Neuronal stem cell (in vitro differentiated cells): ENCODE measurements at regions not wholly inside any gene's neighbourhood (a gene's known extent, or its start where the extent isn't known, plus 50 kb on each side); places are given as distances from the start of the nearest gene placed in this dataset.

Experiments used
- DNase-seq: peaks from one replicate; pipeline ENCODE4 v3.0.0-alpha.2; 2013; ENCODE audit warnings: low spot score
- H2AFZ ChIP-seq: one replicate; pipeline ENCODE4 v1.6.1; 2013; ENCODE audit warnings: mild to moderate bottlenecking, low read length, inconsistent platforms
- H2AK5ac ChIP-seq: 2 replicates; pipeline ENCODE4 v1.6.1; 2013; ENCODE audit warnings: low read depth, mild to moderate bottlenecking, inconsistent platforms, low read length, moderate library complexity, mixed read lengths
- H2BK120ac ChIP-seq: 2 replicates; pipeline ENCODE4 v1.6.1; 2013; ENCODE audit warnings: low read depth, mild to moderate bottlenecking, inconsistent platforms, low read length, moderate library complexity, mixed read lengths
- H2BK12ac ChIP-seq: one replicate; pipeline ENCODE4 v1.6.1; 2013; ENCODE audit warnings: low read length, inconsistent platforms
- H2BK15ac ChIP-seq: 2 replicates; pipeline ENCODE4 v1.6.1; 2013; ENCODE audit warnings: mild to moderate bottlenecking, low read length, inconsistent platforms, mixed read lengths
- H2BK5ac ChIP-seq: one replicate; pipeline ENCODE4 v1.6.1; 2013; ENCODE audit warnings: inconsistent platforms, mild to moderate bottlenecking, low read length, moderate library complexity
- H3K14ac ChIP-seq: one replicate; pipeline ENCODE4 v1.6.1; 2013; ENCODE audit warnings: low read length, inconsistent platforms
- H3K18ac ChIP-seq: 2 replicates; pipeline ENCODE4 v1.6.1; 2013; ENCODE audit warnings: low read length, inconsistent platforms
- H3K23ac ChIP-seq: 2 replicates; pipeline ENCODE4 v1.6.1; 2013; ENCODE audit warnings: low read depth, mild to moderate bottlenecking, mixed read lengths, low read length, inconsistent platforms; ENCODE audit not compliant: poor library complexity
- H3K27ac ChIP-seq: replicated peaks from 3 replicates; pipeline ENCODE4 v1.5.1; 2013; ENCODE audit warnings: low read length, inconsistent platforms
- H3K27me3 ChIP-seq, 3 experiments: 2 replicates each; pipeline ENCODE4 v1.6.1; 2013; ENCODE audit warnings: low read length in 3 of 3, mild to moderate bottlenecking in 2 of 3, inconsistent platforms in 1 of 3, low read depth in 1 of 3, mixed read lengths in 1 of 3, moderate library complexity in 1 of 3; ENCODE audit not compliant: control insufficient read depth in 3 of 3, insufficient read depth in 3 of 3
- H3K36me3 ChIP-seq, 2 donors: replicated peaks in 1 of 2; 2 replicates each; pipeline ENCODE4 v1.6.1; 2013; ENCODE audit warnings: low read length in 2 of 2; ENCODE audit not compliant: control insufficient read depth in 2 of 2, insufficient read depth in 2 of 2
- H3K4ac ChIP-seq: 2 replicates; pipeline ENCODE4 v1.6.1; 2013; ENCODE audit warnings: inconsistent platforms, mild to moderate bottlenecking, low read length, moderate library complexity
- H3K4me1 ChIP-seq, 2 donors: 1 replicate in 1 of 2; 2 replicates in 1 of 2; pipeline ENCODE4 v1.6.1; 2013; ENCODE audit warnings: low read length in 2 of 2, low read depth in 1 of 2; ENCODE audit not compliant: control insufficient read depth in 2 of 2, insufficient read depth in 1 of 2
- H3K4me2 ChIP-seq: one replicate; pipeline ENCODE4 v1.6.1; 2013; ENCODE audit warnings: mild to moderate bottlenecking, low read length, inconsistent platforms; ENCODE audit not compliant: insufficient read depth, poor library complexity, severe bottlenecking
- H3K4me3 ChIP-seq, 2 donors: 2 replicates each; pipeline ENCODE4 v1.5.1; 2013; ENCODE audit warnings: low read length in 2 of 2, mild to moderate bottlenecking in 2 of 2, inconsistent platforms in 1 of 2, moderate library complexity in 1 of 2
- H3K79me1 ChIP-seq: one replicate; pipeline ENCODE4 v1.6.1; 2013; ENCODE audit warnings: low read depth, mild to moderate bottlenecking, inconsistent platforms, low read length, moderate library complexity
- H3K9ac ChIP-seq: one replicate; pipeline ENCODE4 v1.6.1; 2013; ENCODE audit warnings: mild to moderate bottlenecking, low read depth, low read length, inconsistent platforms; ENCODE audit not compliant: poor library complexity
- H3K9me3 ChIP-seq, 2 donors: replicated peaks in 1 of 2; 2 replicates each; pipeline versions ENCODE3 to v1.6.1; 2013; ENCODE audit warnings: low read length in 2 of 2, mild to moderate bottlenecking in 2 of 2, inconsistent platforms in 1 of 2, low read depth in 1 of 2, mixed read lengths in 1 of 2, moderate library complexity in 1 of 2; ENCODE audit not compliant: control insufficient read depth in 2 of 2, insufficient read depth in 1 of 2
- H4K8ac ChIP-seq: one replicate; pipeline ENCODE4 v1.6.1; 2013; ENCODE audit warnings: low read depth, mild to moderate bottlenecking, inconsistent platforms, low read length, moderate library complexity
- H4K91ac ChIP-seq: one replicate; pipeline ENCODE4 v1.6.1; 2013; ENCODE audit warnings: low read length, low read depth, mild to moderate bottlenecking, inconsistent platforms; ENCODE audit not compliant: poor library complexity
- WGBS, 2 donors: extraction: QIAGEN DNeasy Blood & Tissue Kit; methylation state at CpG; one replicate each; pipeline ENCODE4 v1.1.7; 2013; ENCODE audit warnings: missing lambda C conversion rate in 2 of 2, mixed read lengths in 1 of 2; ENCODE audit not compliant: insufficient read length in 2 of 2, insufficient replicate concordance in 1 of 2; ENCODE audit errors: extremely low coverage in 2 of 2; 5-methylcytosine and 5-hydroxymethylcytosine counted together

- Histone ChIP-seq H2BK15ac (no peak overlapping the region), H3K23ac (no peak overlapping the region), H3K27me3 (no peaks in the 10 kb centered on the region), H2BK120ac (no peak overlapping the region), H3K27ac (no peak overlapping the region), H2BK12ac (no peak overlapping the region), H3K4me2 (no peak overlapping the region), H2AK5ac (no peak overlapping the region), H2AFZ (no peak overlapping the region), H3K4me1 (peaks cover 0 to 2% of the 10 kb centered on the region in 2 donors), H2BK5ac (no peak overlapping the region), H3K18ac (no peak overlapping the region), H4K91ac (no peak overlapping the region), H3K4ac (no peak overlapping the region), H3K9me3 (no peaks in the 10 kb centered on the region), H4K8ac (no peak overlapping the region), H3K36me3 (no peaks in the 10 kb centered on the region), H3K4me3 (no peak overlapping the region), H3K9ac (no peak overlapping the region), H3K79me1 (no peaks in the 10 kb centered on the region), H3K14ac (no peak overlapping the region)
- WGBS, 2 donors, result no CpG with 5 or more reads among the region's 3 CpGs
- no peak for DNase-seq
Measured at GRCh38 chr4:23036503-23036902, 343.8 kb downstream of the GBA3 start.

DNA sequence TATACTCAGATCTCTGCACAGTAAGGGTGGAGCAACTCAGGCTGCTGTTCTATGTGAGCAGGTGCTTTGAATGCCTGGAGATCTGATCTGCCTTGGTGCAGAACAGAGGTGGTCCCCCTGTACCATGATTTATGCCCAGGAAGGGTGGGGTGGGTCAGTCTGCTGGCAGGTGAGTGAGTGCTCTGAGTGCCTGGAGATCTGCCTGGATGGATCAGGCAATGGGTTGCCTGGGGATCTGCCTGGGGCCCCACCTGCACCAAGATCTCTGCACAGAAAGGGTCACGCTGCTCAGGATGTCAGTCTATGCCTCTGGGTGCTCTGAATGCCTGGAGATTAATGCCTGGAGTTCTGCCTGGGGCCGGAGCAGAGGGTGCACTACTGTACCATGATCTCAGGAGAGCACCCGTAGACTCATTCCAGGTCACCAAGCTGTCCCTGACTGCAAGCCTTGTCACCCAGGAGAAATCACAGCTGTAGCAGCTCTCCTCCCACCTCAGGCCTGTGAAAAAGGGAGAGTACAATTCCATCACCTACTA lies 342.9 kb downstream of the GBA3 start:
- no peak overlapping the region for H3K9ac ChIP-seq
- peaks cover 0 to 2% of the 10 kb centered on the region in 2 donors for H3K4me1 ChIP-seq
- H3K18ac ChIP-seq, result no peak overlapping the region
- H2BK5ac ChIP-seq, result no peak overlapping the region
- H3K4me2 ChIP-seq, result no peak overlapping the region
- H3K27ac ChIP-seq, result no peak overlapping the region
- no peak overlapping the region for H4K8ac ChIP-seq
- no peak overlapping the region for H2AFZ ChIP-seq
- no peak overlapping the region for H3K4me3 ChIP-seq
- no peaks in the 10 kb centered on the region for H3K9me3 ChIP-seq
- H2AK5ac ChIP-seq, result no peak overlapping the region
- H4K91ac ChIP-seq, result no peak overlapping the region
- no peaks in the 10 kb centered on the region for H3K36me3 ChIP-seq
- no peak overlapping the region for H2BK12ac ChIP-seq
- no peak overlapping the region for H3K23ac ChIP-seq
- H2BK120ac ChIP-seq, result no peak overlapping the region
- no peaks in the 10 kb centered on the region for H3K79me1 ChIP-seq
- no peak overlapping the region for H3K4ac ChIP-seq
- H3K14ac ChIP-seq, result no peak overlapping the region
- H3K27me3 ChIP-seq, result no peaks in the 10 kb centered on the region
- H2BK15ac ChIP-seq, result no peak overlapping the region
- no peak for DNase-seq
- no CpG with 5 or more reads among the region's 3 CpGs for WGBS, 2 donors

DNA sequence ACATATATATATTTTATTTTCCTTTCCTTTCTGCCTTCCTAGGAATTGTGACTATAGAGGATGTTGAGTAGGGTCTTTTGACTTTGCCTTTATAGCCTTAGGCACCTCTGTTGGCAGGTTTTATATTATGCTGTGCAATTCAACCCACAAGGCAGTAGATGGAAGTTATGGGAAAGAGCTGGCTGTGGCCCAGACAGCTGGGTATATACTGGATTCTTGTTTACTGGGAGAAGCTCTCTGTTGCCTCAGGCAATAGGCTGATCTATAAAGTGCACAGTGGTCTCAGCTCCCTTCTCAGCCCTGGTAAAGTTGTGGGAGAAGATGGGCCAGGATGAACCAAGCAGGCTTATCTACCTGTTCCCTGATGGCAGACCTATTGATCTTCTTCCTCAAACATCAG lies 342.0 kb downstream of the GBA3 start:
- H4K91ac ChIP-seq, result no peak overlapping the region
- no peak overlapping the region for H3K9ac ChIP-seq
- no peak overlapping the region for H2AK5ac ChIP-seq
- no peak overlapping the region for H3K23ac ChIP-seq
- H3K79me1 ChIP-seq, result no peaks in the 10 kb centered on the region
- H3K27ac ChIP-seq, result no peak overlapping the region
- no peaks in the 10 kb centered on the region for H3K9me3 ChIP-seq
- H3K14ac ChIP-seq, result no peak overlapping the region
- H3K36me3 ChIP-seq, result no peaks in the 10 kb centered on the region
- H3K4me1 ChIP-seq, result peaks cover 0 to 2% of the 10 kb centered on the region in 2 donors
- no peak overlapping the region for H2BK5ac ChIP-seq
- H2BK15ac ChIP-seq, result no peak overlapping the region
- no peak overlapping the region for H2BK120ac ChIP-seq
- DNase-seq, result no peak
- H2BK12ac ChIP-seq, result no peak overlapping the region
- no peak overlapping the region for H3K4me3 ChIP-seq
- no peaks in the 10 kb centered on the region for H3K27me3 ChIP-seq
- no peak overlapping the region for H3K4ac ChIP-seq
- H2AFZ ChIP-seq, result no peak overlapping the region
- H3K18ac ChIP-seq, result no peak overlapping the region
- no peak overlapping the region for H4K8ac ChIP-seq
- no peak overlapping the region for H3K4me2 ChIP-seq

DNA sequence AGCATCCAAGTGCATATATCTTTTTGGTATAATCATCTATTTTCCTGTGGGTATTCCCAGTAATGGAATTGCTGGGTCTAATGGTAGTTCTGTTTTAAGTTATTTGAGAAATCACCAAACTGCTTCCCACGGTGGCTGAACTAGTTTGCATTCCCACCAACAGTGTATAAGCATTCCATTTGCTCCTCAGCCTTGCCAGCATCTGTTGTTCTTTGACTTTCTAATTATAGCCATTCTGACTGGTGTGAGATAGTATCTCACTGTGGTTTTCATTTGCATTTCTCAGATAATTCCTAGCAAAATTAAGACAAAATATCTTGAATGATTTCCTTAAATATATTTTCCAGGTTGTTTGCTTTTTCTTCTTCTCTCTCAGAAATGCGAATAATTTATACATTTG lies 341.1 kb downstream of the GBA3 start:
- H2AK5ac ChIP-seq, result no peak overlapping the region
- H3K4me2 ChIP-seq, result no peak overlapping the region
- no peaks in the 10 kb centered on the region for H3K36me3 ChIP-seq
- no peak overlapping the region for H3K9ac ChIP-seq
- H3K4me1 ChIP-seq, result no peaks in the 10 kb centered on the region
- H3K79me1 ChIP-seq, result no peaks in the 10 kb centered on the region
- no peak overlapping the region for H4K8ac ChIP-seq
- H2BK5ac ChIP-seq, result no peak overlapping the region
- no peak for DNase-seq
- H3K9me3 ChIP-seq, result no peaks in the 10 kb centered on the region
- no peak overlapping the region for H3K23ac ChIP-seq
- H2AFZ ChIP-seq, result no peak overlapping the region
- H3K27ac ChIP-seq, result no peak overlapping the region
- H3K14ac ChIP-seq, result no peak overlapping the region
- no peak overlapping the region for H3K4ac ChIP-seq
- H4K91ac ChIP-seq, result no peak overlapping the region
- no CpG with 5 or more reads among the region's 2 CpGs for WGBS, 2 donors
- H2BK12ac ChIP-seq, result no peak overlapping the region
- H2BK120ac ChIP-seq, result no peak overlapping the region
- no peaks in the 10 kb centered on the region for H3K27me3 ChIP-seq
- no peak overlapping the region for H3K18ac ChIP-seq
- H3K4me3 ChIP-seq, result no peak overlapping the region
- H2BK15ac ChIP-seq, result no peak overlapping the region
